ENCODE measurements at regions not wholly inside any gene's neighbourhood (a gene's known extent, or its start where the extent isn't known, plus 50 kb on each side); places are given as distances from the start of the nearest gene placed in this dataset.

- DNase-seq (ENCODE audit: low read depth) = no peak
- no peak overlapping the region for H3K4me3 ChIP-seq (ENCODE audit: control insufficient read depth, low read depth, low read length)
- TF ChIP-seq CTCF (conservative IDR thresholded peaks at IDR 0.05; ENCODE audit: control insufficient read depth, insufficient read depth, low read depth, low read length) = no peak
Measured at GRCh38 chr11:123286255-123286654, 91.2 kb upstream of the CLMP start.

GRCh38 chr11:123284454-123284853 lies 89.4 kb upstream of the CLMP start:
- H3K4me3 ChIP-seq (ENCODE audit: control insufficient read depth, low read depth, low read length) = no peak overlapping the region
- no peak for TF ChIP-seq CTCF (conservative IDR thresholded peaks at IDR 0.05; ENCODE audit: control insufficient read depth, insufficient read depth, low read depth, low read length)
- DNase-seq (ENCODE audit: low read depth) = no peak

- TF ChIP-seq CTCF (conservative IDR thresholded peaks at IDR 0.05; ENCODE audit: control insufficient read depth, insufficient read depth, low read depth, low read length) = no peak
- DNase-seq (ENCODE audit: low read depth) = no peak
- H3K4me3 ChIP-seq (ENCODE audit: control insufficient read depth, low read depth, low read length) = no peak overlapping the region
Measured at GRCh38 chr11:123282597-123282996, 87.5 kb upstream of the CLMP start.

- no peak for TF ChIP-seq CTCF (conservative IDR thresholded peaks at IDR 0.05; ENCODE audit: control insufficient read depth, insufficient read depth, low read depth, low read length)
- no peak overlapping the region for H3K4me3 ChIP-seq (ENCODE audit: control insufficient read depth, low read depth, low read length)
- no peak for DNase-seq (ENCODE audit: low read depth)
Measured at GRCh38 chr11:123273616-123274015, 78.6 kb upstream of the CLMP start.

- TF ChIP-seq CTCF (conservative IDR thresholded peaks at IDR 0.05; ENCODE audit: control insufficient read depth, insufficient read depth, low read depth, low read length) = no peak
- H3K4me3 ChIP-seq (ENCODE audit: control insufficient read depth, low read depth, low read length) = no peak overlapping the region
- DNase-seq (ENCODE audit: low read depth) = no peak
Measured at GRCh38 chr11:123272565-123272964, 77.5 kb upstream of the CLMP start.

- no peak for TF ChIP-seq CTCF (conservative IDR thresholded peaks at IDR 0.05; ENCODE audit: control insufficient read depth, insufficient read depth, low read depth, low read length)
- H3K4me3 ChIP-seq (ENCODE audit: control insufficient read depth, low read depth, low read length) = no peak overlapping the region
- no peak for DNase-seq (ENCODE audit: low read depth)
Measured at GRCh38 chr11:123268156-123268555, 73.1 kb upstream of the CLMP start.

GRCh38 chr11:123265951-123266350 lies 70.9 kb upstream of the CLMP start:
- TF ChIP-seq CTCF (conservative IDR thresholded peaks at IDR 0.05; ENCODE audit: control insufficient read depth, insufficient read depth, low read depth, low read length) = no peak
- DNase-seq (ENCODE audit: low read depth) = no peak

More at GRCh38 chr11:123265951-123266350, 70.9 kb upstream of the CLMP start:
- no peak overlapping the region for H3K4me3 ChIP-seq (ENCODE audit: control insufficient read depth, low read depth, low read length)

All from fibroblast of mammary gland (primary cell).